WI38 (cell line): ENCODE measurements at regions not wholly inside any gene's neighbourhood (a gene's known extent, or its start where the extent isn't known, plus 50 kb on each side); places are given as distances from the start of the nearest gene placed in this dataset.

Source experiments
- H3K4me3 ChIP-seq: 2 replicates; pipeline ENCODE4 v1.5.1; 2011; ENCODE audit warnings: low read depth, mild to moderate bottlenecking, control low read depth, low read length
- TF ChIP-seq, protein P1 (sequence below): IDR thresholded peaks from 2 replicates; pipeline ENCODE4 v1.5.1; 2012; ENCODE audit warnings: low read depth, mild to moderate bottlenecking, control low read depth, low read length

DNA sequence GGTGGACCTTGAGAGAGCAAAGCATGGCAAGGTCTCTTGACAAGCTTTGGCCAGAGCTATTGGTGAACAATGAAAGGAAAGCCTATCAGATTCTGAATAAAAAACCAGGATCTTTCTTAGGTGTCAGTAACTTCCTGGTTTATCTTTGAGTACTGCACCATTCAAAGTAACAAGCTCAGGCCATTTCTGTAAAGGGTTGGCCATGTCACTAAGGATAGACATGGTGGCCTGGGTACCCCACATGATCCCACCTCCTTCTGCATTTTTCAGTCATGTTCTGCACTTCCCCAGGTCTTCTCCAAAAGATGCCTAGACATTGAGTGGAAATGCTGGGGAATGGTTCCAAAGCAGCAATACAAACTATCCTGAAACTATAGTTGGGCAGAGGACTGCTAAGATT lies 242.0 kb downstream of the ARHGAP12 start:
- no peak overlapping the region for H3K4me3 ChIP-seq
- TF ChIP-seq, protein P1, sequence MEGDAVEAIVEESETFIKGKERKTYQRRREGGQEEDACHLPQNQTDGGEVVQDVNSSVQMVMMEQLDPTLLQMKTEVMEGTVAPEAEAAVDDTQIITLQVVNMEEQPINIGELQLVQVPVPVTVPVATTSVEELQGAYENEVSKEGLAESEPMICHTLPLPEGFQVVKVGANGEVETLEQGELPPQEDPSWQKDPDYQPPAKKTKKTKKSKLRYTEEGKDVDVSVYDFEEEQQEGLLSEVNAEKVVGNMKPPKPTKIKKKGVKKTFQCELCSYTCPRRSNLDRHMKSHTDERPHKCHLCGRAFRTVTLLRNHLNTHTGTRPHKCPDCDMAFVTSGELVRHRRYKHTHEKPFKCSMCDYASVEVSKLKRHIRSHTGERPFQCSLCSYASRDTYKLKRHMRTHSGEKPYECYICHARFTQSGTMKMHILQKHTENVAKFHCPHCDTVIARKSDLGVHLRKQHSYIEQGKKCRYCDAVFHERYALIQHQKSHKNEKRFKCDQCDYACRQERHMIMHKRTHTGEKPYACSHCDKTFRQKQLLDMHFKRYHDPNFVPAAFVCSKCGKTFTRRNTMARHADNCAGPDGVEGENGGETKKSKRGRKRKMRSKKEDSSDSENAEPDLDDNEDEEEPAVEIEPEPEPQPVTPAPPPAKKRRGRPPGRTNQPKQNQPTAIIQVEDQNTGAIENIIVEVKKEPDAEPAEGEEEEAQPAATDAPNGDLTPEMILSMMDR = no peak

DNA sequence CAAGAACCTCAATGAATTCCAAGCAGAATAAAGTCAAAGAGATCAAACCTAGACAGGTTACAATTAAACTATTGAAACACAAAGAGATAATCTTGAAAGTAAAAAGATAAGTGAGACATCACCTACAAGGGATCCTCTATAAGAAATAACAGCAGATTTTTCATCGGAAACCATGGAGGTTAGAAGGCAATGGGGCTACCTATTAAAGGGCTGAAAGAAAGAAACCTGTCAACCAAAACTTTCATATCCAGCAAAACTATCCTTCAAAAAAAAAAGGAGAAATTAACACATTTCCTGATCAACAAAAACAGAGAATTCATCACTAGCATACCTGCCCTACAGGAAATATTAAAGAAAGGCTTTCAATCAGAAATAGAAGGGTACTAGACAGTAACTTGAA lies 244.9 kb downstream of the ARHGAP12 start:
- TF ChIP-seq, protein P1 = no peak
- no peak overlapping the region for H3K4me3 ChIP-seq

DNA sequence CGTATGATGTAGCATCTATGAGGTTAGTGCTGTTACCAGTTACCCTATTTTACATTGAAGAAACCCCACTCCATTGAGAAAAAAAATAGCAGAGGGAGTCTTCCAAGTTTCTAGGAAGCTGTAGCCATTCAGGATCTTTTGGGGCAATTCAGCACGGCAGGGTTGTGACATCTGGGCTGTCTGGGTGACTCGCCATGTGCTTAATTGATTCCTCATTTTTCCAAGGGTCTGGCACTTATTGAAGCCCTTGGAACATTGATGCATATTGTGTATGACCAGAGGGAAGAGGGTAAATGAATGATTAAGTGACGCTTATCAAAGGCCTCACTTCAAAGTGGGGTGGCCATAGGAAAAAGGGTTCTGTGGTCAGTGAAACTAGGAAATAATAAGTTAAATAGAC lies 248.7 kb downstream of the ARHGAP12 start:
- TF ChIP-seq, protein P1 = no peak

DNA sequence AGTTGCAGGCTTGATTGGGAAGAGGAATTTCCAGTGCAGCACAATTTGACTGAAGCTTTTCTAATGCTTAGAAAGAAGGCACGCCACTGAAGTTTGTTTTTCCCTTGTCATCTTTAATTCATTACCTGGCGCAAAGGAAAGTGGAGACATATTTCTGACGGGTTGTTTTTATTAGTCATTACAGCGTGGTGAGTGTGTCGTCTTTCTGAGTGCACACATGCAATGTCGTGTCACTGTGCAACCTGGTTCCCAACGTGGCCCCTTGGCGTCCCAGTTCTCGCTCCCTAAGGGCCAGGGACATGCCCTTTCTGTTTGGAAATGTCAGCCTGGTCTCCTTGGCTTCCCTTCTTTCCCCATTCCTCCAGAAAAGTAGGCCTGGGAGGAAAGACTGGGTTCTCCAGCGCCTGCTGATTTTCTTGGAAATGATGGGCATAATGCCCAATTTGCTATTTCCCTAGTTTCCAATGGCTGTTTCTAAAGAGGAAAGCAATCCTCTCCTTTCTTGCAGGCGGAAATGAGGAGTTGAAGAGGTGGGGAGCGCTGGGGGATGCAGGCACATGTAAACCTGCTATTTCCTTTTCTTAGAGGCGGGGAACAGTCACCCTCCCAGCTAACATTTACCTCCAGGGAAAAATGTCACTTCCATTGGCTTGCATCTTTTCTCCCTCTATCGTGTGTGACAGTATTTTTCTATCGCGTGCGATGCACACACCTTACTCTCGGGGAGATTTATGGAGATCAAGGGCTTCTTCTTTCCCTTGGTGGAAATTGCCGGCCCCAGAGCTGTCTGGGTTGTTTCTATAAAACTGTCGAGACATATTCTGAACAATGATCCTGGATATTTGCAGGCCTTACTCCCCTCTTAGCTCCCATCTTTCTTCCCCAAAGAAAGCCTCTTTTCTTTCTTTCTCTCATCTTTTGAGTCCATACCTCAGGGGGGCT lies 249.8 kb downstream of the ARHGAP12 start:
- TF ChIP-seq, protein P1 = no peak
- H3K4me3 ChIP-seq = no peak overlapping the region

More for the DNA sequence above, 248.7 kb downstream of the ARHGAP12 start:
- no peak overlapping the region for H3K4me3 ChIP-seq

DNA sequence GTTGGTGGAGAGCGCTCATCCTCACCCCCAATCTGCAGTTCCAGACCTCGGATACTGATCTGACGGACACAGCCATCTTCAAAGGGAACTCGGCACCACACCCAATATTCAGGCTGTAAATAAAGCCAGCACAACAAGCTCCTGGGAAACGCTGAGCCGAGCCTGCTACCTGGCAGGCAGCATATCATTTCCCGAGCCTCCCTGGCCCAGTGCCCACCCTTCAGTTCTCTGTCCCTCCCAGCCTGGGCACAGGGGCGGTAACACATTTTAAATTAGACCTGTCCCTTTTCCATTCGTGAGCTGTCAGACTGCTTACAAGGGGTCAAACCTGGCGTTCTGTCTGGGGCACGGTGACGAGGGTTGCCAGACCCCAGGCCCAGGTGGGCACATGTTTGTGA lies 250.5 kb downstream of the ARHGAP12 start:
- H3K4me3 ChIP-seq = no peak overlapping the region
- TF ChIP-seq, protein P1 = no peak

DNA sequence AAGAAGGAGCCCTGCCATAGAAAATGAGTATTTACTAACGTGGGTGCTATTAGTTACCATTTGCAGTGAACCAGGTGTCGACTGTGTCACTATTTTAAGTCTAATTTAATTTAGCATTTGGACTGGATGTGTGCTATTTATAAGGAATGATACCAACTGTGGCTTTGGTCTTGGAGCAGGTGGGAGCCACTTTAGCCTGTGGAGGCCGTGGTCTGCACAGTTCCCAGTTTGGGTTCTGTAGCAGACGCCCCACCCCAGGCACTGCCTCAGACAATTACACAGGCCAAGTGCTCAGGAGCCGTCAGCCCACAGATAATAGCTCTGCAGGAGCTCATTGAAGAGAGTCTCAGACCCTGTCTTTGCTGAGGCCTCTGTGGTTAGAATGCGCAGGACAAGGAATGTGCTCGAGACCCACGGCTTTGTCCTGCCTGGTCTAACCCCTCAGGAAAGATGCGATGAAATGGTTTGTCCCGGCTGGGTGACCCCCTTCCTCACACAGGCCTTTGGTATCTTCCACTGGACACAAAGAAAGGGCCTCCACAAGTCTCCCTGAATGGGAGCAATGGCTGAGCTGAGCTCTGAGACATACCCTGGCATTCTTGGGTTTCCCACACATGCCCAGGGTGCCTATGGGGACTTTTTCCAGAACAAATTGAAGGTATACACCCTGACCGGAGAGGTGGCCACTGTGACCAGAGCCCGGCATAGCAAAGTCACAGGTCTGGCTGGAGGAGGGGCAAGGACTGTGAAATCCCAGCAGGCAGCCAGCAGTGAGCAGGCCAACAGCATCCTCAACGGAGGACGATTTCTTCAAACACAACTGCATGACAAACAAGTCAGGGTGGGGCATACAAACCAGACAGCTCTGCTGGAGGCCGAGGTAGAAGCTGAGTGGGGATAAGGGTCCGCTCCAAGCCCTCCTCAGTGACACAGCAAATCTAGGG lies 251.2 kb downstream of the ARHGAP12 start:
- TF ChIP-seq, protein P1 = no peak
- H3K4me3 ChIP-seq = no peak overlapping the region
